GM04504 (cell line): ENCODE measurements at regions not wholly inside any gene's neighbourhood (a gene's known extent, or its start where the extent isn't known, plus 50 kb on each side); places are given as distances from the start of the nearest gene placed in this dataset.
"Not testable (repeated sequence)": the region's sequence is repeated elsewhere in the genome, so short reads cannot be mapped to it uniquely, and the experiment has no call there.

Experiments
- DNase-seq: peaks from one replicate; pipeline ENCODE4 v3.0.0-alpha.2; 2012; ENCODE audit warnings: low read depth

GRCh38 chr6:894274-894673 lies 201.3 kb upstream of the EXOC2 start:
- DNase-seq, result no peak

- no peak for DNase-seq
Measured at GRCh38 chr6:890995-891394, 198.1 kb upstream of the EXOC2 start.

- no peak for DNase-seq
Measured at GRCh38 chr6:890201-890600, 197.3 kb upstream of the EXOC2 start.

DNA sequence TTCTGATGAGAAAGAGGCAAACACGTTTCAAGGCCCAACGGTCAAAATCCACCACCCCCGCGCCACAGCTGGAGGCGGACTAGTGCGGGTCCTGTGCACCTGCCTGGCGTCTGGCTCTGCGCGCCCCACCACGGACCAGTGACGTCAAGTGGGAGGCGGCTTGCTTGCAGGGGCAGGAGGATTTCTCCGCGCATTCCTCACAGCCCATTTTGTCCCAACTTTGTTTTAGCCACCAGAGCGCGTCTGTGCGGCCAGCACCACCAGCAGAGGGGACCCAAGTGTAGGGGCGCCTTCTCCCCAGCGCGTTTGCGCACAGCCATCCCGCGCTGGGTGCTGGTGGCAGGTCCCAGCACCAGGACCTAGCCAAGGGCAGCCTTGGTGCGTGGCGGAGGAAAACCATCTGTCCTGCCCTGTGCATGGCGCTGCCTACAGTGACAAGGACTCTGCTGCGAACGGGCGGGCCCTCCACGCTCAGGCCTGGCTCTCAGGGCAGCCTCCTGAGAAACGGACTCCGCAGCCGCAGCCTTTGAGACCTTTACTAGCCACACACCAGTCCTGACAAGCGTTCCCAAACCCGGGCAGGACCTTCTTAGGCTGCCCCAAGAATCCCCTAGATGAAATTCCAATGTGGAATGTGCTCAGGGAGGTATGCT lies 194.8 kb upstream of the EXOC2 start:
- no peak for DNase-seq

GRCh38 chr6:886116-886515 lies 193.2 kb upstream of the EXOC2 start:
- not testable (repeated sequence) for DNase-seq

- DNase-seq, result no peak
Measured at GRCh38 chr6:885051-885590, 192.2 kb upstream of the EXOC2 start.

- no peak for DNase-seq
Measured at GRCh38 chr6:884570-884969, 191.6 kb upstream of the EXOC2 start.

DNA sequence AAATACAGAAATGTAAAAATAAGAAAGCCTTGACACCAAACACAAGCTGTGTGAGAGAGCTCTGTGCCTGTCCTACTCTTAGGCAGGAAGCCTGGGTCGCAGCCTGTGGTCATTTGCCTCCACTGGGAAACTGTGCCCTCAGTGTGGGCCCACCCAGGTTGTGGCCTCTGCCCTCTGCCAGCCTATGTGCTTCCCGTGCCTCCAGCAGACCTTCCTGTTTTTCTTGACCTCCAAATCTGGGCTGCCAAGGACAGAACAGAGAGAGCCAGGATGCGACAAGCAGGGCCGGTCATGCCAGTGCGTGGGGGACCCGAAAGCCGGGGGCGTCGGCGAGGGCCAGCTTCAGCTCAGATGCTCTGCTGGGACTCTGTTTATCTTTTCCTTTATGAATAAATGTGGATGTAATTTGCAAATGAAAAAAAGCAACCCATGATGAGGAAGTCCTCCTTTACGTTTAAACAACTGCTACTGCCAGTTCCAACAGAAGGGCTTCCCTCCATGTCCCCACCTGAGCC lies 189.2 kb upstream of the EXOC2 start:
- no peak for DNase-seq

DNA sequence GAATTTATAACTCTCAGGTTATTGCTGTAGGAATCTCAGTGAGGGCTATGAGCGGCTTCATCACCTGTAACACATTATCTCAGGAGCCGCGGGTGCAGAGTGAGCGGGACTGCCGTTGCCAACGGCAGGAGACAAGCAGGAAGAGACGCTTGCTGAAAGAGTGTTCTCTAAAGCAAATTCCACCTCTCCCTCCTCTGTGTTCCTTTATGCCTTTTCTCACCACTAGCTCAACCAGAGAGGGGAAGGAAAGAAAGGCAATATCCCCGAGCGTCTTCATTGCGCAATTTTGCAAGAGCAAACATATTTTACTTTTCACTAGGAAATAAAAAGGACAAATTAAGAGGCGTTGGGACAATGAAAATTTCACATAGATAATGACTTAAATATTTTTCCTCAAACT lies 185.2 kb upstream of the EXOC2 start:
- DNase-seq, result no peak

DNA sequence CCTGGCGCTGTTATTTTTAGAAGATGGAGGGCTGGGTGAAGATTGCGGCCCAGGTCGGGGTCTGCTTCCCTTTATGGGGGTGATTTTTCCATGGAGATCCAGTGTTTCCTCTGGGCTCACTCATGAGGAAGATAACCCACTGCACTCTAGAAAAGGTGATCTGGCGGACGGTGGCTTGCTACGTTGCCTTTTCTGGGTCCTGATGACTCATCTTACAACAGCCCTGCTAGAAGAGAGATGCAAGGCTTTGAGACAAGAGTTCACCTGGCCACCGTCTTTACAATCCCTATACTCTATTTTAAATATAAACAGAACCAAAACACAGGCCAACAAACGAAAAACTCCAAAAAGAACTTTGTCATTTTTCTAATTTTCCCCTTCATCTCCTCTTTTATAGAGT lies 182.1 kb upstream of the EXOC2 start:
- DNase-seq, result no peak

- DNase-seq, result no peak
Measured at GRCh38 chr6:872570-873125, 179.7 kb upstream of the EXOC2 start.

- DNase-seq, result no peak
Measured at GRCh38 chr6:871503-871902, 178.6 kb upstream of the EXOC2 start.

- DNase-seq, result no peak
Measured at GRCh38 chr6:870096-870495, 177.2 kb upstream of the EXOC2 start.

- DNase-seq, result no peak
Measured at GRCh38 chr6:868201-868600, 175.3 kb upstream of the EXOC2 start.

GRCh38 chr6:867378-867777 lies 174.4 kb upstream of the EXOC2 start:
- DNase-seq, result no peak

- DNase-seq, result no peak
Measured at GRCh38 chr6:866316-866715, 173.4 kb upstream of the EXOC2 start.

DNA sequence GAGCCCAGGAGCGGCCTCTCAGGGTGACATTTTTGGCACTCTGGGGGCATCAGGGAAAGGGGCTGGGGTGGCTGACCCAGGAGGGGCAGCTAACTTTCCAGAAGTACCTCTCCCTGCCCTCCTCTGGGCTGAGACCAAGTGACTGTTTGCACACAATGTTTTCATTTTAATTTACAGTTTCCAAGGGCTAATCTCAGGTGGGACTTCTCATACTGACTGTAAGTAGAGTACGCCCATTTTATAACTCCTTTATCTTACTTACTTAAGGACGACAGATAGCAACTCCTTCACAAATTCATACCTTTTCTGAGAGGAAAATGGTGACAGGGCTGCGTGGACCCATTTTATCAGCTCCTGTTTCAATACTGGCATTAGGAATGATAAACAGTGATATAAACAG lies 172.9 kb upstream of the EXOC2 start:
- no peak for DNase-seq

DNA sequence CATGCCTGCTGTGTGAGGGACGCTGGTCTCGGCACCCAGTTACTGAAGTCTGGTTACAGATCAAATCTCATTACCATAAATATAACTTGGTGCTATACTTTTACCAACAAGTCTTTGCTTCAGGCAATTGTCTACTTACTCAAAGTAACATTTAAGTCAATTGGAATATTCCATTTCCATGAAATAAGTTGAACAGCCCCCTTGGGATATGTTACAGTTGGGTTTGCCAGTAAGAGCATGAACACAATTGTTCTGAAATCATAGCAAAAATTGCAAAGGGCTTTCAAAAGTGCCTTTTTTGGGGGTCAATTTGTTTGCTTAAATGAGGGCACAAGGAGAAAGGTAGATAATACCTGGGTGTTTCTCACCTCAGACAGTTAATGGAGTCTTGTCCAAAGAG lies 170.9 kb upstream of the EXOC2 start:
- DNase-seq, result no peak

DNA sequence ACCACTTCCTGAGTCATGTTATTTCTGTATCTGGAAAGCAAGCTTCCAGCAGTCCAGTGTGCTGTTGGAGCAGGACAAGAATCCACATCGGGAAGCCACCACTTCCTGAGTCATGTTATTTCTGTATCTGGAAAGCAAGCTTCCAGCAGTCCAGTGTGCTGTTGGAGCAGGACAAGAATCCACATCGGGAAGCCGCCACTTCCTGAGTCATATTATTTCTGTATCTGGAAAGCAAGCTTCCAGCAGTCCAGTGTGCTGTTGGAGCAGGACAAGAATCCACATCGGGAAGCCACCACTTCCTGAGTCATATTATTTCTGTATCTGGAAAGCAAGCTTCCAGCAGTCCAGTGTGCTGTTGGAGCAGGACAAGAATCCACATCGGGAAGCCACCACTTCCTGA lies 170.2 kb upstream of the EXOC2 start:
- not testable (repeated sequence) for DNase-seq

DNA sequence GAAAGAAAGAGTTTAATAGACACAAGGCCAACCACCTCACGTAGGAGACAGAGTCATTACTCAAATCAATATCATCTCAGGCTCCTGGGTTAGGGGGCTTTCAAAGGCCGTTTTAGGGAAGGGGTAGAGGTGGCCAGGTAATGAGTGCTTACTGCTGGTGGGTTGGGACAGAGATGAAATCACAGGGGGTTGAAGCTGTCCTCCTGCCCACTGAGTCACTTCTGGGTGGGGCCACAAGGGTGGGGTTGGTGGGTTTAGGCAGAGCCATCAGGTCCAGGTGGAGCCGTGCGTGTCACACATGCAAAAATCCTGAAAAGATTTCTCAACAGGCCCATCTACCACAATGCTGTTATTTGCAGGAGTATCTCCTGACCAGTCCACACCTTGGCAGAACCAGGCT lies 167.0 kb upstream of the EXOC2 start:
- DNase-seq, result no peak

DNA sequence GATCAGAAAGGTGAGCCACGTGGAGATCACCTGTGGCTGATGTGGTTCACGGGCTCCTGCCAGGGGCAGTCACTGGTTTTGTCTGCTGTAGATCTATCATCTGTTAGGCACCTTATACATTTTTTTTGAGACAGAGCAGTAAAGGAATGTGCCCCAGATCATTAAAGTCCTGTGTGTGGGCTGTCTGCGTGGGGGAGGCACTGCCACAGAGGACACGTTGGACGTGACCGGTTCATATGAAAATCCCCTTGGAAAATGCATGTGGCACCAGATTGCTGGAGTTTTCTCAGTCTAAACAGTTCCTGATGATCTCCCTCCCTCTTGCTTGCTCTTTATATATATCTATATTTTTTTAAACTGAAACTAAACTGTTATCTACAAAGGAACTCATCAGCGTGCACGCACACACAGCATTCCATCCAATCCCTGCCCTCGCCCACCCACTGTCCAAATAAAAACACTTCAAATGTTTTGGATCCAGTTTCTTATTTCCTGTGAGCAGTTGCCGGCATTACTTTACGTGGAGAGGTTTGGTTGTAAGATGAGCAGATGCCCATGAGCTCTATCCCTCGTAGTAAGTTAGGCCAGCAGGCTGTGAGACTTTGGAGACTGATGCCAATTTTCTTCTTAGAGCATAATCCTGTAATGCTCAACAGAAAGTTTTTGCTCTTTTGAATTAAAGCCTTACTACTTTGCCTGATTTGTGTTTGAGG lies 161.6 kb upstream of the EXOC2 start:
- no peak for DNase-seq

- DNase-seq, result not testable (repeated sequence)
Measured at GRCh38 chr6:852216-852615, 159.3 kb upstream of the EXOC2 start.

DNA sequence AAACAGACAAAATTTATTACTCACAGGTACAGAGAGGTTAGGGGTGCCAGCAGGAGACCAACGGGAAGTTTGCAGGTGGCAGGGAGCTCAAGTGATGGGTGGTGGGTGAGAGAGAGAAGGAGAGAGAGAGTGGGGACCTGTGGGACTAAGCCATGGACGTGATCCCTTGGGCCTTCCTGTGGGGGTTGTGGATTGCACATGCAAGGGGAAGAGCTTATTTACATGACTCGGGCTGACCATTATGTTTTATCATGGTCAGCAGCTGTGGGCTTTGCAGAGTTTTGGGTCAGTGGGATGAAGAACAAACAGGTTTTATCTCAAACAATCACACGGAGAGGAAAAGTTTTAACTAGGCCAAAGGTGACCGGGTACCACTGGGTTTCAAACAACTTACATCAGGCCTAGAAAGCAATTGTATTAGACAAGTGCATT lies 156.2 kb upstream of the EXOC2 start:
- DNase-seq, result no peak
